A549 (cell line): ENCODE measurements at regions not wholly inside any gene's neighbourhood (a gene's known extent, or its start where the extent isn't known, plus 50 kb on each side); places are given as distances from the start of the nearest gene placed in this dataset.

ENCODE experiments used
- ATAC-seq, 2 experiments: fragments of 200-7000 bp in 1 of 2; fragments of >200 bp in 1 of 2; cut with Nextera tagmentation in 1 of 2; cut with Tn5 transposase in 1 of 2; 3 replicates each; pipeline versions ENCODE4 v1.8.0 to v1.9.1; 2018 to 2020; ENCODE audit warnings: mild to moderate bottlenecking in 1 of 2, moderate library complexity in 1 of 2
- CTCF ChIA-PET: fragments of 300-600 bp; sonication (Branson Sonifier 250); formaldehyde crosslinking; extraction: SDS; loops from one replicate; lab custom pipeline; 2021; ENCODE audit warnings: antibody characterized with exemption, inconsistent platforms; lab: Yijun Ruan, JAX
- POLR2A ChIA-PET: fragments of 350-600 bp; formaldehyde crosslinking; extraction: SDS; loops from one replicate; lab custom pipeline; 2021; ENCODE audit warnings: antibody characterized with exemption, inconsistent platforms; lab: Yijun Ruan, JAX
- DNase-seq, 2 experiments: peaks; one replicate each; pipeline versions ENCODE4 v3.0.0 to v3.0.0-alpha.2; 2011 to 2016; ENCODE audit warnings: low read depth in 1 of 2, low spot score in 1 of 2
- FAIRE-seq: peaks from 2 replicates; lab custom pipeline; 2011; peaks lifted over from hg19 to GRCh38; lab: Jason Lieb, UNC
- H3K27ac ChIP-seq, 2 experiments: fragments of >200 bp; sonication (Bioruptor Twin); formaldehyde crosslinking; 3 replicates each; pipeline ENCODE4 v1.5.1; 2016 to 2017
- H3K4me1 ChIP-seq: fragments of >200 bp; sonication (Bioruptor Twin); formaldehyde crosslinking; 3 replicates; pipeline ENCODE4 v1.6.1; 2016
- H3K4me2 ChIP-seq: fragments of >200 bp; sonication (Bioruptor Twin); formaldehyde crosslinking; 3 replicates; pipeline ENCODE4 v1.6.1; 2016
- H3K4me3 ChIP-seq: fragments of >200 bp; sonication (Bioruptor Twin); formaldehyde crosslinking; 3 replicates; pipeline ENCODE4 v1.5.1; 2016
- H3K9me3 ChIP-seq: fragments of >200 bp; sonication (Bioruptor Twin); formaldehyde crosslinking; 3 replicates; pipeline ENCODE4 v1.6.1; 2016
- ATOH8 ChIP-seq: fragments of 250-450 bp; sonication (Bioruptor Pico); IDR thresholded peaks from 2 replicates; pipeline ENCODE4 v1.5.0; 2020; ENCODE audit warnings: low read depth, mild to moderate bottlenecking, moderate library complexity
- CHD4 ChIP-seq: fragments of 200-600 bp; sonication (generic); IDR thresholded peaks from 2 replicates; pipeline ENCODE4 v1.6.1; 2016; ENCODE audit warnings: antibody characterized with exemption, mild to moderate bottlenecking, borderline replicate concordance
- E2F6 ChIP-seq: IDR thresholded peaks from 2 replicates; pipeline ENCODE4 v1.6.1; 2012; ENCODE audit warnings: low read depth, borderline replicate concordance
- EHMT2 ChIP-seq: fragments of 200-600 bp; sonication (generic); IDR thresholded peaks from 2 replicates; pipeline ENCODE4 v1.6.1; 2016; ENCODE audit warnings: antibody characterized with exemption, low read depth, mild to moderate bottlenecking, moderate library complexity
- EP300 ChIP-seq, 2 experiments: fragments of >200 bp; sonication (Bioruptor Twin); formaldehyde crosslinking; IDR thresholded peaks; 2 replicates in 1 of 2; 3 replicates in 1 of 2; pipeline ENCODE4 v1.6.1; 2016 to 2017
- ESRRA ChIP-seq: fragments of 150-350 bp; IDR thresholded peaks from 2 replicates; pipeline ENCODE4 v1.6.1; 2014; ENCODE audit warnings: mild to moderate bottlenecking, low read length, borderline replicate concordance
- HDAC2 ChIP-seq: fragments of 200-600 bp; sonication (generic); IDR thresholded peaks from 2 replicates; pipeline ENCODE4 v1.6.1; 2016
- HOXA7 ChIP-seq: fragments of 250-450 bp; sonication (Bioruptor Pico); IDR thresholded peaks from 2 replicates; pipeline ENCODE4 v1.5.0; 2020; ENCODE audit warnings: mild to moderate bottlenecking, moderate library complexity
- HOXB13 ChIP-seq: fragments of 250-450 bp; sonication (Bioruptor Pico); IDR thresholded peaks from 2 replicates; pipeline ENCODE4 v1.5.0; 2020; ENCODE audit warnings: low read depth, mild to moderate bottlenecking, moderate library complexity
- HOXB5 ChIP-seq: fragments of 250-450 bp; sonication (Bioruptor Pico); IDR thresholded peaks from 2 replicates; pipeline ENCODE4 v1.5.0; 2020; ENCODE audit warnings: mild to moderate bottlenecking, moderate library complexity
- JUN ChIP-seq, 2 experiments: fragments of >200 bp; sonication (Bioruptor Twin); formaldehyde crosslinking; IDR thresholded peaks; 2 replicates in 1 of 2; 3 replicates in 1 of 2; pipeline ENCODE4 v1.6.1; 2016 to 2017
- JUNB ChIP-seq: fragments of >200 bp; sonication (Bioruptor Twin); formaldehyde crosslinking; IDR thresholded peaks from 2 replicates; pipeline ENCODE4 v1.6.1; 2016
- KDM1A ChIP-seq: fragments of 200-600 bp; sonication (generic); IDR thresholded peaks from 2 replicates; pipeline ENCODE4 v1.6.1; 2016; ENCODE audit warnings: low read depth, mild to moderate bottlenecking
- MAX ChIP-seq: IDR thresholded peaks from 2 replicates; pipeline ENCODE4 v1.6.1; 2012
- NPAS2 ChIP-seq: fragments of 250-450 bp; sonication (Bioruptor Pico); IDR thresholded peaks from 2 replicates; pipeline ENCODE4 v1.8.0; 2022; ENCODE audit warnings: mild to moderate bottlenecking, moderate library complexity, borderline replicate concordance
- PHF8 ChIP-seq: fragments of 200-600 bp; sonication (generic); IDR thresholded peaks from 2 replicates; pipeline ENCODE4 v1.6.1; 2016; ENCODE audit warnings: low read depth, mild to moderate bottlenecking, antibody characterized with exemption, moderate library complexity, borderline replicate concordance
- RAD21 ChIP-seq, 2 experiments: fragments of >200 bp in 1 of 2; sonication (Bioruptor Twin) in 1 of 2; formaldehyde crosslinking in 1 of 2; IDR thresholded peaks in 1 of 2; conservative IDR thresholded peaks in 1 of 2; 2 replicates in 1 of 2; 3 replicates in 1 of 2; pipeline ENCODE4 v1.6.1; 2012 to 2018; ENCODE audit warnings: inconsistent platforms in 1 of 2
- RARB ChIP-seq: fragments of 250-450 bp; sonication (Bioruptor Pico); IDR thresholded peaks from 2 replicates; pipeline ENCODE4 v1.8.0; 2021; ENCODE audit warnings: mild to moderate bottlenecking, moderate library complexity
- RCOR1 ChIP-seq: fragments of 150-350 bp; IDR thresholded peaks from 2 replicates; pipeline ENCODE4 v1.6.1; 2014; ENCODE audit warnings: antibody characterized with exemption, low read length, low read depth
- RNF2 ChIP-seq: fragments of 200-600 bp; sonication (generic); IDR thresholded peaks from 2 replicates; pipeline ENCODE4 v1.6.1; 2016; ENCODE audit warnings: low read depth, mild to moderate bottlenecking, antibody characterized with exemption, moderate library complexity, borderline replicate concordance
- SMC3 ChIP-seq: fragments of >200 bp; sonication (Bioruptor Twin); formaldehyde crosslinking; IDR thresholded peaks from 3 replicates; pipeline ENCODE4 v1.6.1; 2018; ENCODE audit warnings: inconsistent platforms
- TFCP2L1 ChIP-seq: fragments of 250-450 bp; sonication (Bioruptor Pico); IDR thresholded peaks from 2 replicates; pipeline ENCODE4 v1.5.0; 2021; ENCODE audit warnings: mild to moderate bottlenecking
- ZFP36 ChIP-seq: fragments of 450-650 bp; IDR thresholded peaks from 2 replicates; pipeline ENCODE4 v1.6.1; 2014; ENCODE audit warnings: borderline replicate concordance; ENCODE audit not compliant: partially characterized antibody
- ZNF302 ChIP-seq: fragments of 250-450 bp; sonication (Bioruptor Pico); IDR thresholded peaks from 2 replicates; pipeline ENCODE4 v1.9.0; 2021; ENCODE audit warnings: inconsistent platforms, mild to moderate bottlenecking, moderate library complexity
- ZSCAN20 ChIP-seq: fragments of 250-450 bp; sonication (Bioruptor Pico); IDR thresholded peaks from 2 replicates; pipeline ENCODE4 v1.8.0; 2022; ENCODE audit warnings: mild to moderate bottlenecking, moderate library complexity
- WGBS: methylation state at CpG from one replicate; pipeline ENCODE4 v1.1.6; 2017; ENCODE audit errors: missing lambda C conversion rate; 5-methylcytosine and 5-hydroxymethylcytosine counted together
- TF ChIP-seq, protein P1 (sequence below): fragments of >200 bp; sonication (Bioruptor Twin); formaldehyde crosslinking; IDR thresholded peaks from 2 replicates; pipeline ENCODE4 v1.6.1; 2016
- TF ChIP-seq, protein P2 (sequence below): fragments of 150-350 bp; IDR thresholded peaks from 2 replicates; pipeline ENCODE4 v1.6.1; 2014; ENCODE audit warnings: low read depth, mild to moderate bottlenecking, low read length
- TF ChIP-seq, protein P3 (sequence below): fragments of >200 bp; sonication (Bioruptor Twin); formaldehyde crosslinking; IDR thresholded peaks from 3 replicates; pipeline ENCODE4 v1.6.1; 2016

- DNase-seq (no peak), ATAC-seq (no peak), FAIRE-seq (no peak)
- 97% methylated on average over 3 of the region's 3 CpGs for WGBS
- TF ChIP-seq PHF8 (no peak), HOXB5 (CRISPR knock-in tag) (no peak), ZSCAN20 (no peak), EHMT2 (no peak), EP300 (IDR thresholded peaks at IDR 0.05) (no peak), RCOR1 (no peak), HOXA7 (CRISPR knock-in tag) (no peak), HDAC2 (no peak), RAD21 (conservative IDR thresholded peaks at IDR 0.05 in 1 of 2, IDR thresholded peaks at IDR 0.05 in 1 of 2) (no peak), HOXB13 (CRISPR knock-in tag) (no peak), MAX (no peak), ESRRA (no peak), TFCP2L1 (no peak), JUNB (no peak)
- TF ChIP-seq, protein P1, sequence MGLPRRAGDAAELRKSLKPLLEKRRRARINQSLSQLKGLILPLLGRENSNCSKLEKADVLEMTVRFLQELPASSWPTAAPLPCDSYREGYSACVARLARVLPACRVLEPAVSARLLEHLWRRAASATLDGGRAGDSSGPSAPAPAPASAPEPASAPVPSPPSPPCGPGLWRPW = no peak
- TF ChIP-seq, protein P2, sequence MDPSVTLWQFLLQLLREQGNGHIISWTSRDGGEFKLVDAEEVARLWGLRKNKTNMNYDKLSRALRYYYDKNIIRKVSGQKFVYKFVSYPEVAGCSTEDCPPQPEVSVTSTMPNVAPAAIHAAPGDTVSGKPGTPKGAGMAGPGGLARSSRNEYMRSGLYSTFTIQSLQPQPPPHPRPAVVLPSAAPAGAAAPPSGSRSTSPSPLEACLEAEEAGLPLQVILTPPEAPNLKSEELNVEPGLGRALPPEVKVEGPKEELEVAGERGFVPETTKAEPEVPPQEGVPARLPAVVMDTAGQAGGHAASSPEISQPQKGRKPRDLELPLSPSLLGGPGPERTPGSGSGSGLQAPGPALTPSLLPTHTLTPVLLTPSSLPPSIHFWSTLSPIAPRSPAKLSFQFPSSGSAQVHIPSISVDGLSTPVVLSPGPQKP = no peak
- Histone ChIP-seq H3K4me3 (no peak overlapping the region), H3K9me3 (no peaks in the 10 kb centered on the region), H3K4me1 (no peaks in the 10 kb centered on the region), H3K4me2 (no peak overlapping the region), H3K27ac (no peak overlapping the region)
- ChIA-PET CTCF (no interaction called here), POLR2A (no interaction called here)
Observed at GRCh38 chr2:145230546-145230945, 710.6 kb upstream of the ZEB2 start.

DNA sequence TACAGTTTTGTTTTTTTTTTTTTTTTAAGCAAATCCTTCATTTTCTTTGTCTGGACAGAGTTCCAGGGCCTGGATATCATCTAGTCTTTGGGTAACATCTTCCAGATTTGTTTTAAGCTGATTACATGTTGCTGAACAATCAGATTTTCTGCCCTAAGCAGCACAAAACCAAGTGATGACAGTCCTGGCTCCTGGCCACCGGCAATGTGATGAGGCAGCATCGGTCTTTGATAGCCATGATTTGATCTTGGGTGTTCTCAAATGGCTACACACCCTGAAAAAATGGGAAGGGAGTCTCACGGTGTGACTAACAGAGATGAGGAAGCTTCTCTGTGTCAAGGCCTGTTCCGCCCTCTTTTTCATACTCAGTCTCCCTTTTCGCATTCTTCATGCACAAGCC lies 708.6 kb upstream of the ZEB2 start:
- FAIRE-seq (no peak), ATAC-seq (no peak), DNase-seq (no peak)
- no peak overlapping the region for H3K27ac ChIP-seq
- no peak overlapping the region for H3K4me2 ChIP-seq
- 73% methylated on average over 5 of the region's 5 CpGs for WGBS
- ChIA-PET POLR2A (no interaction called here), CTCF (no interaction called here)
- no peaks in the 10 kb centered on the region for H3K9me3 ChIP-seq
- H3K4me1 ChIP-seq = no peaks in the 10 kb centered on the region
- no peak overlapping the region for H3K4me3 ChIP-seq
- no peak for TF ChIP-seq ATOH8 (CRISPR knock-in tag)
- TF ChIP-seq NPAS2 (CRISPR knock-in tag) = no peak
- no peak for TF ChIP-seq ZNF302 (CRISPR knock-in tag)
- TF ChIP-seq EP300 (IDR thresholded peaks at IDR 0.05) = no peak
- TF ChIP-seq, protein P2 = no peak
- TF ChIP-seq RARB (CRISPR knock-in tag) = no peak
- no peak for TF ChIP-seq SMC3
- TF ChIP-seq E2F6 = no peak
- no peak for TF ChIP-seq EHMT2
- TF ChIP-seq HOXB5 (CRISPR knock-in tag) = no peak
- TF ChIP-seq RNF2 = no peak
- TF ChIP-seq TFCP2L1 = no peak
- TF ChIP-seq KDM1A = no peak
- TF ChIP-seq ZFP36 = no peak
- TF ChIP-seq JUN (IDR thresholded peaks at IDR 0.05) = no peak
- no peak for TF ChIP-seq CHD4
- no peak for TF ChIP-seq MAX
- TF ChIP-seq, protein P3, sequence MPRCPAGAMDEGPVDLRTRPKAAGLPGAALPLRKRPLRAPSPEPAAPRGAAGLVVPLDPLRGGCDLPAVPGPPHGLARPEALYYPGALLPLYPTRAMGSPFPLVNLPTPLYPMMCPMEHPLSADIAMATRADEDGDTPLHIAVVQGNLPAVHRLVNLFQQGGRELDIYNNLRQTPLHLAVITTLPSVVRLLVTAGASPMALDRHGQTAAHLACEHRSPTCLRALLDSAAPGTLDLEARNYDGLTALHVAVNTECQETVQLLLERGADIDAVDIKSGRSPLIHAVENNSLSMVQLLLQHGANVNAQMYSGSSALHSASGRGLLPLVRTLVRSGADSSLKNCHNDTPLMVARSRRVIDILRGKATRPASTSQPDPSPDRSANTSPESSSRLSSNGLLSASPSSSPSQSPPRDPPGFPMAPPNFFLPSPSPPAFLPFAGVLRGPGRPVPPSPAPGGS = no peak
- no peak for TF ChIP-seq ESRRA
